ENCODE measurements at regions not wholly inside any gene's neighbourhood (a gene's known extent, or its start where the extent isn't known, plus 50 kb on each side); places are given as distances from the start of the nearest gene placed in this dataset.
"Not testable (repeated sequence)": the region's sequence is repeated elsewhere in the genome, so short reads cannot be mapped to it uniquely, and the experiment has no call there.

DNA sequence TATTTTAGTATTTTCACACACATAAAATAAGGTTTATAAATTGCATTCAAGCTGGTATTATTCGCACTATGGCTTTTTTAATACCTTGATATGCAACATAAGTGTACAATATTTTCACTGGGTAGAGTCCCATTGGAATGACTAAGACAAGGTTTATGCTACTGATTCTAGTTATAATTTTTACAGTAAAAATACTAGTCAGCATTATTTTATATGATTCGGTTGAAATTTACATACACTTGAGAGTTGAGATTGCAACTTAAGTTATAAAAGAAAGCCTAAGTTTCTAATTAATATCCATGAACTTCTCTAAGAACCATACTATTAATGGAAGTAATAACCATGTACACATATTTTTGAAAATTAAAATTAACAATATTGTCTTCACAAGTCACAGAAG lies 723.9 kb upstream of the NR2F2 start:
- DNase-seq (ENCODE audit: low spot score) = no peak

DNA sequence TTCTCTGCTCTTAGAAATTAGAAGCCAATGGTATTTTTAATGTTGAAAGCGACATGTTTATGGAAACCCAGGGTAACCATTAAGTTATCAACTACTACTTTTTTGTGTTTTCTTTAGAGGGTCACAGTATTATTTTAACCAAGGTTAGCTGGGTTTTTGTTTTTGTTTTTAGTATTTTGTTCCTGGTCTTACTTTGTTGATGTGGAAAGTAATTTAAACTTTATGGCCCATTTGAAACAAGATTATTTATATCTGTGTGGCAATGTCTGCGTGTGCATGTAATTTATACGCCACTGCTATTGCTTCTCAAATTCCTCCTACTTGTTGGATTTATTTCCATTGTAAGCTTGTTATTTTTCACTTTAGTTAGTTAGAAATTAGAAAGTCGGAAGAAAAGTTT lies 722.1 kb upstream of the NR2F2 start:
- no peak for DNase-seq (ENCODE audit: low spot score)

DNA sequence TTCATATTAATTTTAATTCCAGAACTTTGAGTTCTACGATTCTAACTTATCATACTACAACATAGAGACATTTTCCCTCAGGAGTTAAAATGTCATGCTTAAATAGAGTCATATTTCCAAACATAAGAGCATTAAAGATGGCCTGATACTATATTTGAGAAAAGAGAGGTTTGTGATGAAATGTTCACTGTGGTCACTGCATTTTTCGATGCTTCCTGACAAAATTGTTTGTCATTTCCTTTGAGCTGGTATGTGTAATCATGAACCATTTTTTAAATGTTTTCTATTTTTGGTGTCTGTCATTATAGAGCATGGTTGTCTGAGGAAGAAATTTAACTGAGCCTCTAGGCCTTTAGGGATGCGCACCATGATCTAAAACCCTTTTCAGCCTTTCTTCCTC lies 721.4 kb upstream of the NR2F2 start:
- no peak for DNase-seq (ENCODE audit: low spot score)

DNA sequence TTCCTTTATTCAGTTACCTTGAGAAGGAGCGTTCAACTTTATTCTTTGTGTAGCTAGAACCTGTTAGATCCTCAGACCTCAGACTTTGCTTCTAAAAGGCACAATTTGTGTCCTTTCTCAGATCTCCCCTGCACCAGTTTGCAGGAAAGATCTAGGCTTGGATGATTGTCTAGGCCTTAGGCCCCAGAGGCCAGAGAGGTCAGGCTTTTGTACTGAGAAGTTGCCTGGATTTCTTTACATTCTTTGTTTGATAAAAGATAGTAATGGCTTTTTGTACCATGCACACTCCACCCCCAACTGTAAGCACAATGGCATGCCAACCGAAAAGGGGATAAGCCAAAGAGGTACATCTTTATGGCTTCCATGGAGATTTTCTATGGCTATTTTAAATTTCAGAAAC lies 719.6 kb upstream of the NR2F2 start:
- no peak for DNase-seq (ENCODE audit: low spot score)

DNA sequence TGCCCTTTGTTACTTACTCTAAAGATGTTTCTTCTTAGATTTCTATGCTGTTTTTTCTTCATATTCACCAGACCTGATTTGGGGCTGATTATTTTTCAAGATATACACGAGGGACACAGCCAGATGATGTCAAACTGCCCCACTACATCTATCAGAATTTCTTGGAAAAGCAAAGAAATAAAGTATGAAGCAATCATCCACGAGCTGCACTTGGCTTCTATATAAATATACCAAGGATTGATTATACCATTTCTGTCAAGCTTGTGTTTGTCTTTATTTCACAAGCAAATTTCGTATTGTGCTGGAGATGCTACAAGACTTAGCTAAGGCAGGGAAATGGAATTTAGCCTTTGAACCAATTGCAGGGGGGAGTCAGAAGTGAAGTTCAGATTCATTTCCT lies 715.1 kb upstream of the NR2F2 start:
- DNase-seq (ENCODE audit: low spot score) = no peak

DNA sequence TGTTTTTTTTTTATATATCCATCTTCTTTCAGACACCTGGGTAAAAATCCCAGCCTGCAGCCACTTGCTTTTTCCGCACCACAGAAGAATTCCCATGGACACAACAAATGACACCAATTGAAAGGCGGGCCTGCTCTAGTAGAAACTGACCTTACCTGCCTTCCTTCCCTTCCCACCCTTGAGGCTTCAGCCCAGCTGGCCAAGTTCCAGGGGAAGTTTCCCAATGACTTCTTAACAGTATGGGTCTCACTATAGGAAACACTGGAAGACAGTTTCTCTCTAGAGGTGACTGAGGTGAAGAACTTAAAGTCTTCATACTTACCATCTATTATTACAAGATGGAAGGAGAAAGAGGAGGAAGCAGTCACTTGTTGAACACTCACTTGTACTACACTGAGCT lies 714.2 kb upstream of the NR2F2 start:
- DNase-seq (ENCODE audit: low spot score) = no peak

DNA sequence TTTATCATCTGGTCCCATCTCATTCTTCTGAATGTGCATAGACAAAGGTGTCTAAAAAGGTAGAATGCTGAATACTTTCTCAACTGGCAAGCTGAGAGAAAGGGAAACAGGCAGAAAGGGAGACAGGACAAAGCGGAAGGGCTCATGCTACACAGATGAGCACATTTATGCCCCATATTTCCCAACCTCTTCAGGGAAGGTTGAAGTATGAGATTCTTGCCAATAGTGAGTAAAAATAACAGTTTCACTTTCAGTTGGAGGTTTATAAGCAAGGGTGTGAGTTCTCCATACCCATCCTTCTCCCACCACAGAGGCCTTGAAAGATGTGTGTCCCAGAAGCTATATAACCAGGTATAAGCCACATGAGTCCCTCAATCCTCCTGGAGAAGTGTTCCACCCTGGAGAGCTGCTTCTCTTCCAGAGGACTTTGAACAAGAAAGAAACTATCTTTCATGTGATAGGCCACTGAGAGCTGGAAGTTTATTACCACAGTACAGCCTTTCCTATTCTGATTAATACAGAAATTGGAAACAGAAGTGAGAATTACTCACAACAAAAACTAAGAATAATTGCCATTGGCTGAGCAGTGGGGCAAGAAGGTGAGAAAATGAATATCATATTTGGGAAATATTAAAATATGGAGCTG lies 709.4 kb upstream of the NR2F2 start:
- no peak for DNase-seq (ENCODE audit: low spot score)

DNA sequence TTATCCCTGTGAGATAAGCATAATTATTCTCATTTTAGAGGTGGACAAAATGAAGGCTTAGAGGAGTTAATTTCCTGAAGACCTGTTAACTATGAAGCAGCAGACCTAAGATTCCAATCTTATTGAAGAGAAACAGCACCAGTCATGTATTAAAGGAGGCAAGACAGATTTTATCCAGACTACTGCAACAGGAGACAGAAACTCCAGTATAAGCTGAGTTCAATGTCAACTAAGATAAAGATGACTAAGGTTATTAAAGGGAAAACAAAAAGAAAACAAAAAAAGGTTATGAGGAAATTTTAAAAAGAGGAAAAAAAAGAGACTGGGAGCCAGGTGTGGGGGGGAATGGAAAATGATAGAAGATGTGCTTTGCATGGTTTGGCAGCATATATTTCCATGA lies 707.7 kb upstream of the NR2F2 start:
- no peak for DNase-seq (ENCODE audit: low spot score)

DNA sequence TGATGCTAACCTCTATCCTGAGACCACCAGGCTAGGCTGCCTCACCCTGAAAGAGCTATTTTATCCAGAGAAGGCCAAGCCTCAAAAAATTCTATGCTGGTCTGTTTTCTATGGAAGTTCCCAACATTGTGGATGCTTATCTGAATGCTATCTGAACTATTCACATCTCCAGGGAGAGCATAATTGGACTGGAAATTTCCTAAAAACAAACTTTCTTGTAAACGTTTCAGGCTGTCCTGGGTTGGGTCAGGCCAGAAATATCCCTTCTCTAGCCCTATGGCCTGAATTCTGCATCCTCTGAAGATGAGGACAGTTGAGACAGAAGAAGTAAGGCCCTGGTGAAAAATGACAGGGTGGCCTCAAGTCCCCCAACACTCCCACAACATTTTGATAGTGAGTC lies 706.4 kb upstream of the NR2F2 start:
- DNase-seq (ENCODE audit: low spot score) = no peak

DNA sequence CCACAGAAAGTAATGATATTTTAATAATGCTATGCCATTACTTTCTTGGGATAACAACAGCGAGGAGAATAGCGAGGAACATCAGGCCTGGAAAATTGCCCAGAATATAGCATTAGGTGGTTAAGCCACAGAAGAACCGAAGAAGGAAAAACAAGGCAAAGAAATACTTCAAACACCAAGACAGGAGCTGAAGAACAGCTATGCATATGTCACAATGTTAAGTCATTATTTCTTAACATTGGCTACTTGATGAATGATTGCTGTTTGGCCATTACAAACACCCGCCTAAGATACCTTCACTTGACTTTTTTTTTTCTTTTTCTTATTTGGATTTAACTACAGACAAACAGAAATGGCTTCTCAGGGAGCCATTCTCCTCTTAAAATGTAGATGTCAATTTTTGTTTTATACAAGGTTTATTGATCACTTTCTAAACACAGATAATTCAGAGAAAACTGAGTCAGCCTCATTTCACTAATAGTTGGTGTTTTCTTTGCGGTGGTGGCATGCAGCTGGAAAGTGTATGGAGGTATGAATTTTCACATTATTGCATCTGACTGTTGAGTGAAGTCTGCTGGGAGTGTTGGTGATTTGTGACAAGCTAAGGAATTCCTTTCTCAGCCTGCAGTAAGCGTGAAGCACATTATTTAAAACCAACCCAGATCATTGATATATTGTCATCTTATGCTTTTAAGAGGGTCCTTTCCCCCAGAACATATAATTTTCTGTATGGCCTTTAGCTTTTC lies 705.7 kb upstream of the NR2F2 start:
- DNase-seq (ENCODE audit: low spot score) = no peak

DNA sequence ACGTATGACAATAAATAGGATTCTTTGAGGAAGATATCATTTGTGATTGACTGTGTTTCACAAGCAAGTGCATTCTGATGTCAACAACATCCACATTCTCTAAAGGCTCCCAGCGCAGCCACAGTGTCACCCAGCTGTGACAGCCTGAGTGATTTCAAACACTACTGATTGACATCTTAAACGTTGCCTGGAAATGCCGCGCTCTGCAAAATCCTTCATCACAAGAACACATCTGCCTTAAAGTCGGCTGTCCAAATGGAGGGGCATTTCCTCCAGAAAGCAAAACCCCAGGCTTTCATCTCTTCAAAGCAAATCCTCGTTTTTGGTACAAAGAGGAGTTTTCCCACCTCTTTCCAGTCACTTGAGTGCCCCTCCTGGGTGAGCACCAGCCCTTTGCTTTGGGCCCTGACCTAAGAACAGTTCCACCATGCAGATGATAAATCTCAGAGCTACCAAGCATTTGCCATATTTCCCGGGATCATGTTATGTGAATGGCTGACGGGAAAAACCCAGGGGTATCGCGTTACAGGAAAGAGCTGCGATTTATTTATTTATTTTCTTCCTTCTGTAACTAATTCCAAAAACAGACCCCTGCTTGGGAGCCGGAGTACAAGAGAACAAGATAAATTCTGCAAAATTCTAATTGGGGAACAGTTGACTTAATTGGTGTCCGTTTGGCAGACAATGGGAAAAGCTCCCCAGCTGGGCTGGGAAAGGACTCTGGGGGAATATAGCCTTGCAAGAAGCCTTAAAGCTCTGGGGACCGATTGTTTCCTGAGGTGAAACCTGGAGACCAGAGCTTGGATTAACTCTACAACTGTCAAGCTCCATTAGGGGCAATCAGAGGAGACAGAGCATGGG lies 703.8 kb upstream of the NR2F2 start:
- DNase-seq (ENCODE audit: low spot score) = no peak

DNA sequence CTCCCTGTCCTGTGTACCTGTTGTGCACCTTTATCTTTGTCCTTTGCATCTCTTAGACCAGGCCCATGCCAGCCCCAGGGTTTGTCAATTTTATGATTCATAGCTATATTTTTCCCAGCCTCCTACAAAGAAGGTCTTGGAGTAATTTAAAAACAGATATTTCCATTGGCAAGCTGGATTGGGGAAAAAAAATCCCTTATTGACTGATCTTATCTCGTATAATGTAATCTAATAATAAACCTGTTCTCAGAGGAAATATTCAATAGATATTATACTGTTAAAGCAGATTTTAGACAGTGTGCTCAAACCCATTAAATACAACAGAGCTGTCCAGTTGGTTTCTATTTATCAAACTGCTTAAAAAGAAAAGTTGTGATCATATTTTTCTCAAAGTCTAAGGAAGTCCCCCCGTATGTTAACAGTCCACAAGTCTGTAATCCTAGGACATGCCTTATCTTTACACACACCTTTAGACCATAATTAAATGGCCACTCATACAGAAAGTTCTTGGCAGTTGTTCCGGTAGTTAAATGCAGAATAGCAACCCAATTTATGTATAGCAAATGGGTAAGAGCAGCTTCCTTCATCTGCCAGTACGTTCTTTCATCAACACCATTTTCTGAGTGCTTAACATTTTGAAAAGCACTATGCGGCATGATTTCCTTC lies 700.9 kb upstream of the NR2F2 start:
- DNase-seq (ENCODE audit: low spot score) = no peak

DNA sequence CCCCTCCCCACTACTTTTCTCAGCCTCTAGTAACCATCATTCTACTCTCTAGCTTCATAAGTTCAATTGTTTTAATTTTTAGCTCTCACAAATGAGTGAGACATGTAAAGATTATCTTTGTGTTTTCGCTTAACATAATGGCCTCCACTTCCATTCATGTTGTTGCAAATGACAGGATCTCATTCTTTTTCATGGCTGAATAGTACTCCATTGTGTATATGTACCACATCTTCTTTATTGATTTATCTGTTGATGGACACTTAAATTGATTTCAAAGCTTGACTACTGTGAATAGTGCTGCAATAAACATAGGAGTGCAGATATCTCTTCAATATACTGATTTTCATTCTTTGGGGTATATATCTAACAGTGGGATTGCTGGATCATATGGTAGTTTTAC lies 699.8 kb upstream of the NR2F2 start:
- DNase-seq (ENCODE audit: low spot score) = no peak

DNA sequence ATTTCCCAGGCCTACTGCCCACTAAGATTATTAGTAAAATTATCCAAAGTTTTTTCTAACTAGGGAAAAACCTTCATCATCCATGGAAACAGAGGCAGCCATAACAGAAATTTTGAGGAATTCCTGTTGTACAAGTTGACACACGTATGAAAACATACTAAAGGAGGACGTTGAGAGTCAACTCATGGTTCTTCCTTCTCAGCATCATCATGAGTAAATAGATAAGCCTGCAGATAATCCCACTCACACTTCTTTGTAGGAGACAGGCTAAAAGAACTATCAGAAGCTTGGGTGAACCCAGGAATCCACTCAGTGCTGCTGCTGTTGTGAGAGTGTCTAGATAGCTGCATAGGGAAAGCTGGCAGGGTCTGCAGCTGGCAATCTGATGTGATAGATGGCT lies 694.8 kb upstream of the NR2F2 start:
- no peak for DNase-seq (ENCODE audit: low spot score)

DNA sequence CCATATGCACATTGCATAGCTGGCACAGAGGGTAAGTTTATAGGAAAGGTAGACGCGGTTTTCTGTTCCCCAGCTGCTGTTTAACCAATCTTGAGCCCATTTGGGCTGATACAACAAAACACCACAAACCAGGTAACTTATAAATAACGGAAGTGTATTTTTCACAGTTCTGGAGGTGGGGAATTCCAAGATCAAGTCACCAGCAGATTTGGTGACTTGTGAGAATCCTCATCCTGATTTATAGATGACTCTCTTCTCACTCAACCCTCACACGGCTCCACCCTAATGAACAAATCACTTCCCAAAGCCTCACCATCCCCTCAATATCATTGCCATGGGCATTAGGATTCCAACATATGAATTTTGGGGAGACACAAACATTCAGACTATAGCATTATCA lies 694.4 kb upstream of the NR2F2 start:
- no peak for DNase-seq (ENCODE audit: low spot score)

DNA sequence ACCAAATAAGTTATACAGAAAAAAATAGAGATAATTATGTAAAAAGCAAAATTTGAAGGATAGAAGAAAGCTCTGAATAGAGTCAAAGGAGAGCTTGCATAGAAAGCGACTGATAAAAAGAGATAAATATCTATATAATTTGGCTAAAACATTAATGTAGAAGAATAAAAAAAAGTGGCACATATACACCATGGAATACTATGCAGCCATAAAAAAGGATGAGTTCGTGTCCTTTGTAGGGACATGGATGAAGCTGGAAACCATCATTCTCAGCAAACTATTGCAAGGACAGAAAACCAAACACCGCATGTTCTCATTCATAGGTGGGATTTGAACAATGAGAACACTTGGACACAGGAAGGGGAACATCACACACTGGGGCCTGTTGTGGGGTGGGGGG lies 693.3 kb upstream of the NR2F2 start:
- DNase-seq (ENCODE audit: low spot score) = not testable (repeated sequence)

DNA sequence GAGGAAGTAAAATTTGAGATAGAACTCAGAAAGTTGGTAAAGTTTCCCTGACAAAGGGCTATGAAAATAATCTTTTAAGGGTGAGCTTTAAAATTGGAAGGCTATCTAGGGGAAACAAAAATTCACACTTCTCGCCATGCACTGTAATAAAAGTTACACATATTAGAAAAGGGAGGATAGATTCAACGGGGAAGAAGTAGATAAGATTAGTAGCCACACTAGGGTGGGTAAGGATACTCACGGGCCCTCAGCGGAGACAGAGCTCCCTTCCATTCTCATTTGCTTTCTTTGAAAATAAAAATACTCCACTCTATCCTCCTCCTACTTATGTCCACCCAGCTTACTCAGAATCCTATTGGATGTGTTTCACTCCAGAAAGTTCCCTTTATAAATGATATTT lies 691.3 kb upstream of the NR2F2 start:
- no peak for DNase-seq (ENCODE audit: low spot score)

DNA sequence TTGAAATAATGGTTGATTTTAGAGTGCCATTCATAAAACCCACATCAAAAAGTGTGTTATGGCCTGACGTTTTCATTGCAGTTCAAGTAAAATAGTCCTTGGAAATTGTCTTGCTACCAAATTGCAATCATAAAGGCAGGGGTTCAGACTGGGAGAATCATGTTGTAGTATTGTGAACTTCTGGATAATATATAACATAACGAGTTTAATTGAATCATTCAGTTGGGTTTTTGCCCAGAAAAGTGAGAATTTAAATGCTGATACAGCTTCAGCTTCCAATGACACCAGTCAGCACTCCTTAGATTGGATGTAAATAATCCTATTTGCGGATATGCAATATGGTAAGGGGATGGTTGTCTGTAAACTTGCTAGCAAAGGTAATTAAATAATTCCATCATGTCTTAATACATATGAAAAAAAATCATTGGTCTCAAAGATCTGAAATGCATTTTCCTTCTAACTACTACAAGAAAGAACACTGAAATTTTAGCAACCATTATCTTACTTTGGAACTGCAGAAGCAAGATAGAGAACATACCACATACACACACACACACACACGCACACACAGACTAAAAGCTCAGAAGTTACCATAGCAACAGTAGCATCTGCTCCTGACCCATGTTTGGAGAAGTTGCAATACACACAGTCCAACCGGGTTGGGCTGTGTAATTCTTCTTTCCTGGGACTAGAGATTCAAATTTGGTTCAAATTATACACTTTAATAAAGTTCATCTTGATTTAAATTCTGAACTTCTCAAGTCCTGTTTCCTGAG lies 686.2 kb upstream of the NR2F2 start:
- DNase-seq (ENCODE audit: low spot score) = no peak

DNA sequence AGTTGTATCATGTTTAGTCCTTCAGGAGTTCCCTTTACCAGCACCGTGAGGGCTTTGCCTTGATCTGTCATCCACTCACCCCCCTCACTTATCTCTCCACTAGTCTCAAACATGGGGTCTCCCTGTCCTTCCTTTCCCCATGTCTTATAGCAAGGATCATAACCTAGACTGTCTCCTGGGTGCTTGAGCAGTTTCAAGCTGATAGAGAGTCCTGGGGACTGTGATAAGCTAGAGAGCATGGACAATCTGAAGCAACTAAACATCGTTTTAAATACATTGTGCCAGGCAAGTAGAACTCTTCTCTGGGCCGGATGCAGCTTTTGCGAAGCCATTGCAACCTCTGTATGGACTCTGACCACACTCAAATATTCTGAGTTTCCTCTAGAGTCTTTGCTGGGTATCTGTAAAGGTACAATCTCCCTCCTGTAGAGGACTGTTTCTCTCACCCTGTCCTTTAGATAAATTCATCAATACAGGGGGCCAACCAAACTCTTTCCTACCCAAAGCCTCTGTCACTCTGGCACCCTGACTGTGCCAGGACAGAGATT lies 684.6 kb upstream of the NR2F2 start:
- no peak for DNase-seq (ENCODE audit: low spot score)

DNA sequence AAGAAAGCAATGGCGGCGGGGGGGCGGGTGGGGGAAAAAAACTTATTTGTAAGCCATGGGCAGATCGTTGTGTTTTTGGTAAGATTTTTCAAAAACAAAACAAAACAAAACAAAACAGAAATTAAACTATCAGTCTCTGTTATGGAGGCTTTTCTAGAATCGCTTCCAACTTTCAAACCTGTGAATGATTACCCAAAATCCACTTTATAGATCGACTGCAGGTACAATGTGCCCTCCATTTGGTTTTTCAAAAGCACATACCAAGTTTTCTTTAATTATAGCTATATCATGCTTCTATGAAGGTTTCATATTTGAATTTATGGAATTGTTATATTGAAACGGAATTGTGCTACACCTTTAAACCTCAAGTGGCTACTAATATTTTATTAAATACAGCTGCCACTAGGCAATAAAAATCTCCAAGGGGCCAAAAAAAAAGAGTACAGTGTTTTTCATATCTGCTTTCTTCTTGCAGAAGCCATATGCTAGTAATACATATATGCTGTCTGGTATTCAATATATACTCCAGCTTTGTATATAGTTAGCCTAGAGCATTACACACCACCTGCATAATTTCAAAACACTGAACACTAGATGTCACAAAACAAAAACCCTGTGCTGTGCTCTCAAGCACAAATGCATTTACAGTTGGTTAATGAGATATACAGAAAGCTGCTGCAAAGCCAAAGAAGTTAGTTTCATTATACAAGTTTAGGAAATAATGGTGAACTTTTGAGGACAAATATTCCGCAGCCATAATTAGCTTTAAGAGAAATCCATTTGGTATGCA lies 683.8 kb upstream of the NR2F2 start:
- DNase-seq (ENCODE audit: low spot score) = no peak
